Kidney epithelial cell (primary cell): ENCODE measurements at regions not wholly inside any gene's neighbourhood (a gene's known extent, or its start where the extent isn't known, plus 50 kb on each side); places are given as distances from the start of the nearest gene placed in this dataset.

Source experiments
- DNase-seq: peaks from one replicate; pipeline ENCODE4 v3.0.0-alpha.2; 2010; ENCODE audit warnings: low read depth
- H3K27me3 ChIP-seq: 2 replicates; pipeline ENCODE4 v1.6.0; 2011; ENCODE audit warnings: low read length; ENCODE audit not compliant: control insufficient read depth, insufficient read depth
- H3K36me3 ChIP-seq: 2 replicates; pipeline ENCODE4 v1.5.1; 2011; ENCODE audit warnings: low read length; ENCODE audit not compliant: control insufficient read depth, insufficient read depth
- H3K4me3 ChIP-seq: 2 replicates; pipeline ENCODE4 v1.5.1; 2011; ENCODE audit warnings: low read depth, mild to moderate bottlenecking, control low read depth, low read length
- CTCF ChIP-seq: IDR thresholded peaks from 2 replicates; pipeline ENCODE4 v1.5.1; 2011; ENCODE audit warnings: mild to moderate bottlenecking, moderate library complexity, low read length, control low read depth, inconsistent platforms; ENCODE audit not compliant: insufficient read depth, poor library complexity, severe bottlenecking

GRCh38 chr13:106963151-106963550 is 395.2 kb upstream of the ARGLU1 start:
- no peak for TF ChIP-seq CTCF
- Histone ChIP-seq H3K36me3 (no peaks in the 10 kb centered on the region), H3K4me3 (no peak overlapping the region), H3K27me3 (no peaks in the 10 kb centered on the region)
- DNase-seq = no peak

- no peak for DNase-seq
- Histone ChIP-seq H3K36me3 (no peaks in the 10 kb centered on the region), H3K27me3 (no peaks in the 10 kb centered on the region), H3K4me3 (no peak overlapping the region)
- no peak for TF ChIP-seq CTCF
Measured at GRCh38 chr13:106961651-106962050, 393.7 kb upstream of the ARGLU1 start.

GRCh38 chr13:106961216-106961615 is 393.3 kb upstream of the ARGLU1 start:
- no peak for TF ChIP-seq CTCF
- H3K27me3 ChIP-seq = no peaks in the 10 kb centered on the region
- DNase-seq = no peak
- H3K4me3 ChIP-seq = no peak overlapping the region
- H3K36me3 ChIP-seq = no peaks in the 10 kb centered on the region

- no peak for TF ChIP-seq CTCF
- no peak for DNase-seq
- H3K27me3 ChIP-seq = no peaks in the 10 kb centered on the region
- no peaks in the 10 kb centered on the region for H3K36me3 ChIP-seq
- H3K4me3 ChIP-seq = no peak overlapping the region
Measured at GRCh38 chr13:106958621-106959048, 390.7 kb upstream of the ARGLU1 start.

GRCh38 chr13:106942563-106942962 is 374.6 kb upstream of the ARGLU1 start:
- H3K4me3 ChIP-seq = no peak overlapping the region
- DNase-seq = no peak
- no peaks in the 10 kb centered on the region for H3K27me3 ChIP-seq
- no peak for TF ChIP-seq CTCF
- no peaks in the 10 kb centered on the region for H3K36me3 ChIP-seq

GRCh38 chr13:106941779-106942178 is 373.8 kb upstream of the ARGLU1 start:
- Histone ChIP-seq H3K27me3 (no peaks in the 10 kb centered on the region), H3K4me3 (no peak overlapping the region), H3K36me3 (no peaks in the 10 kb centered on the region)
- TF ChIP-seq CTCF = no peak
- DNase-seq = no peak
